Stimulated activated naive CD8-positive, alpha-beta T cell treated with anti-CD3 and anti-CD28 coated beads, Interleukin-15, Interleukin-2, amounts not matched to agents 100 U/mL and 50 U/mL, for 24 hours (primary cell): ENCODE measurements at regions not wholly inside any gene's neighbourhood (a gene's known extent, or its start where the extent isn't known, plus 50 kb on each side); places are given as distances from the start of the nearest gene placed in this dataset.
A peak's percentile ranks its signal among the peaks of the same experiment; 100 is the strongest.

Experiments
- ATAC-seq: fragments of 150-1000 bp; cut with Tn5 transposase; one replicate; pipeline ENCODE4 v1.10.0; 2021
- DNase-seq: peaks from one replicate; pipeline ENCODE4 v3.0.0; 2021

DNA sequence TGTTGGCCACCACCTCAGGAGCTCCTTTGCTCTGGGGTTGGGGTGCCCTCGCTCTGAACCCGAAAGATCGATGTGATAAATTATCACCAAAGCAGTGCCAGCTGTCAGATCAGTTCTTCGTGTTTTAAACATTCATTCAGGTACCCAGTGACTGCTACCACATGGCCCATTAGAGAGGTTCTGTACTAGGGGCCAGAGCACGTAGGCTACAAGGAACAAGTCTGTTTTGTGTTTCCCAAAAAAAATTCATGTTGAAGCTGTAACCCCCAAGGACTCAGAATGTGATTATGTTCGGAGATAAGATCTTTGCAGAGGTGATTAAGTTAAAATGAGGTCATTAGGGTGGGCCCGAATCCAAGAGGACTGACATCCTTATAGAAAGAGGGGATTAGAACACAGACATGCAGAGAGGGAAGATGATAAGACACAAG, 526.9 kb downstream of the NPHP4 start:
- no peak for ATAC-seq
- no peak for DNase-seq

DNA sequence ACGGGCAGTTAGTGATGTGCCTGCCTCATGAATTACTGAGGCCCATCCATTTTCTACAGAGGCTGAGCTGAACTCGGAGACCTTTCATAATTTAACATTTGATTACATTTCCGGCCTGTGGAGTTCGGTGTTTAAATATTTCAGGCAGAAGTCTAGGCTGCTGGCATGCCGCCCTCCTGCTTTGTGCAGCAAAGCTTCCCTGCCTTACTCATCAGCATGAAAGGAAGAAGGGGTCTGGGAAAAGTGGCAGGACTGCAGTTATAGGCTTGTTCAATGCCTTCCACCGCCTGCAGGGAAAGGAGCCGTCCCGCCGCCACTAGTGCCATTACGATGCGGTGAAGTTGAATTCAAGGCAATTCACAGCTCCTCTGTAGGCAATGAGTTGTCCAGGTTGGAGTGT, 527.9 kb downstream of the NPHP4 start:
- DNase-seq, result no peak
- ATAC-seq, result no peak

DNA sequence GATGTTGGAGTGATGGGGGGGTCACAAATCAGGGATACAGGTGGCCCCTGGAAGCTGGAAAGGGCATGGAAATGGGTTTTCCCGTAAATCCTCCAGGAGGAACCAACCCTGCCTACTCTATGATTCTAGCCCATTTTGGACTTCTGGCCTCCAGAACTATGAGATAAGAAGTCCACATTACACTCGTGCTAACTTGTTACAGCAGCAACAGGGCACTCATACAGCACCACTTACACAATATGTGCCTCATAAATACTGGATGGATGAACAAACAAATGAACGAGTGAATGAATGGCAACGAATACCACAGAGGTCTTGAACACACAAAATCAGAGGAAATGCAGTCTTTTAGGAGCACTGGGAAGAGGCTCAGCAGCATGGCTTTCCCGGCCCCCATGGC, 531.3 kb downstream of the NPHP4 start:
- ATAC-seq, result no peak
- DNase-seq, result no peak

DNA sequence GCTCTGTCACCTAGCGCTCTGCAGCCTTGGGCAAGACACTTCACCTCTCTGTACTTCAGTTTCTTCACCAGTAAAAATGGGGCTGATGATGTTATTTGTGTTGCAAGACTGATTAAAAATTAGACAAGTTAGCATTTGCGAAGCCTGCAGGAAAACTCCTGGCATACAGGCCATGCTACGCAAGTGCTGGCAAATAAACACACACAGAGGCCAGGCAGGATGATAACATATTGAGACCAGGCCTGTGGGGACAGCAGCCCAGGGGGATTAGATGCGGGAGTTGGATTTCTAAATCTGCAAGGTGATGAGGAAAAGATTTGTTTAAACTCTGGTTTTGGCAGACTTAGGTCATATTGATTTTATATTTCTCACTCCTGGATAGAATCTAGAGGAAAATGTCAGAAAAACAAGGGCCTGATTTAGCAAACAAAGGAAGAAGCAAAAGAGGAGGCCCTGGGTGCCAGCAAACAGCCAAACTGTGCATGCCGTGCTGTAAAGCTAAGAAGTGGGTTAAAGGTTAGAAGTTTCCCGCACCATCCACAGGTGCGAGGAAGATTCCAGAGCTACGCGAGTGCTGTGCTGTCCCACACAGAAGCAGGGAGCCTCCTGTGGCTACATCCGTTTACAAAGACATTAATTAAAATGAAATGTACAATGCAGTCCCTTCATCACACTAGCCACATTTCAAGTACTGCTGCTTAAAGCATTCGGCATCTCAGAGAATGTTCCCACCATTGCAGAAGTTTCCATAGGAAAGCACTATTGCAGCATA, 532.2 kb downstream of the NPHP4 start:
- no peak for ATAC-seq

DNA sequence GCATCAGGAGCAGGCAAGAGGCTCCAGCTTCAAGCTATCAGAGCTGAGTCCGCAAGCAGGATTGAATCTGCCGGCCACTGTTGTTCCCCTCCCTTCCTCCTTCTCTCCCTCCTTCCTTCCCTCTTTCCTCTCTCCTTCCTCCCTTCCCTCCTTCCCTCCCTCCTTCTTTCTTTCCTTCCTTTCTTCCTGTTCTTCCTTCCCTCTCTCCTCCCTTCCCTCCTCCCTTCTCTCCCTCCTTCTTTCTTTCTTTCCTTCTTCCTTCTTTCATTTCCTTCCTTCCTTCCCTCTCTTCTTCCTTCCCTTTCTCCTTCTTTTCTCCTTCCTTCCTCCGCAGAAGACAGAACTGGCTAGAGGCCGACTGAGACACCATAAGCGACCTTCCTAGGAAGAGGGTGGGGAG, 534.0 kb downstream of the NPHP4 start:
- ATAC-seq (no peak), DNase-seq (no peak)

More for the DNA sequence above, 532.2 kb downstream of the NPHP4 start:
- DNase-seq, result no peak

- DNase-seq (no peak), ATAC-seq (no peak)
Observed at GRCh38 chr1:5456090-5456811, 536.0 kb downstream of the NPHP4 start.

- DNase-seq, result no peak
- ATAC-seq, result no peak
Observed at GRCh38 chr1:5455651-5456050, 536.6 kb downstream of the NPHP4 start.

- ATAC-seq (no peak), DNase-seq (no peak)
Observed at GRCh38 chr1:5455056-5455455, 537.2 kb downstream of the NPHP4 start.

GRCh38 chr1:5453347-5453746, 538.9 kb downstream of the NPHP4 start:
- DNase-seq, result no peak
- no peak for ATAC-seq

DNA sequence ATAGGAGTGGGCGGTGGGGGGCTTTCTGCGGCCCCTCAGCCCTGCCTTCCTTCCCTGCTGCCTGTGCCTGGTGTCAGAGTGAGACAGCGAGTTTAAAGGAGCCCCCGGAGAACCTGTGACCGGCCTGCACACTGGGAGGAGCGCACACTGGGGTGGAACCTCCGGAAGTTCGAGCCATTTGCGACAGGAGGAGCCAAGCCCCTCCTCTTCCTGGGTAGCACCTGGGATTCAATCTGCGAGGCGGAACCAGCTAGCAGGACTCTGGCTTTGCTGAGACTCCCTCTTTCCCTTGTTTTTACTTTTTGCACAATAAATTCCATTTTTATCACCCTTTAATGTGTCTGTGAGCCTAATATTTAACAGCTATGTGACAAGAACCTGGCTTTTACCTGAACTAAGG, 540.6 kb downstream of the NPHP4 start:
- DNase-seq (no peak), ATAC-seq (no peak)

DNA sequence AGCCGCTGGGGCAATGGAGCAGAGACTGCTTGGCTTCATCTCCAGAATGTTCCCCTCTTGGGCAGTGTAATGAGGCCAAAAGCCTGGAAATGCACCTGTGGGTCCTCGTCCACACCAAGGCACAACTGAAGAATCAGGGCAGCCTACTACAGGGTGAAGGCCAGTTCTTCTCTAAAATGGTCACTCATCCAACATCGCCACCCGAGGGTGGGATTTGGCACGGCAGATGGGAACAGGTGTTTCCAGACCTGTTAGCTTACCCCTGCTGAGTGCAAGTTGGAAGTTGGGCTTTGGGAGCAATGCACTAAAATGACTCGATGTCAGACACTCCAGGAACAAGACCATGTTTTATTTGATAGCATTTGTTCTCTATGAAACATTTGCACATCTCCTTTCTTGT, 543.7 kb downstream of the NPHP4 start:
- no peak for ATAC-seq
- peak; percentile 13 for DNase-seq

GRCh38 chr1:5447503-5447960, 544.7 kb downstream of the NPHP4 start:
- ATAC-seq (no peak), DNase-seq (no peak)

- no peak for ATAC-seq
- no peak for DNase-seq
Observed at GRCh38 chr1:5444396-5444795, 547.8 kb downstream of the NPHP4 start.

DNA sequence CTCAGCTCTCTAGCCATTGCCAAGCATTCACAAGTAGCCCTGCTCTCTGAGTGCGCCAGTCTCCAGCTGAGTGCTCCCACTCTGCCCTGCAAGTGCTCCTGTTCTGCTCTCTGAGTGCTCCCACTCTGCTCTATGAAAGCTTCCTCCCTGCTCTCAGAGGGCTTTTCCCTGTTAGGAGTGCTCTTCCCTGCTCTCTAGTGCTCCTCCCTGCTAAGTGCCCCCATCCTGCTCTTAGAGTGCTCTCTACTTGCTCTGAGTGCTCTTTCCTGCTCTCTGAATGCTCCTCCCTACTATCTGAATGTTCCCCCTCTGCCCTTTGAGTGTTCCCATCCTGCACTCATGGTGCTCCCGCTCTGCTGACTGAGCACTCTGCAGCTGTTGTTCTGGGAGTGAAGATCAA, 555.4 kb downstream of the NPHP4 start:
- DNase-seq, result no peak
- no peak for ATAC-seq

DNA sequence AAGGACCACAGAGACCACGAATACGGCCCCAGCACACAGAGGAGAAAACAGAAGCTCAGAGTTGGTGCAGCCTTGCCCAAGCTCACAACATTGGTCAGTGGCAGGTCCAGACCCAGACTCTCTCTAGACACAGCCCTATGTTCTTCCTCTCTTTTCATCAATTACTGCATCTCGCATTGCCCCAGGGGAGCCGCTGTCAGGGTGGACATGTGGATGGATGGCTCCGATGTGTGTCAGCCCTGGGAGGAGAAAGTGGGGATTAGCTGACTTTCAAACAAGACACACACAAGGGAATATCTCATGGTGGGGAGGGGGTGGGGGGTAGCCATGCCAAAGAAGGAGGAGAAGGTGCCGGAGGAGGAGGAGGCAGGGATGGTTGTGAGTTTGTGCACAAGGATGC, 556.8 kb downstream of the NPHP4 start:
- no peak for ATAC-seq
- no peak for DNase-seq

DNA sequence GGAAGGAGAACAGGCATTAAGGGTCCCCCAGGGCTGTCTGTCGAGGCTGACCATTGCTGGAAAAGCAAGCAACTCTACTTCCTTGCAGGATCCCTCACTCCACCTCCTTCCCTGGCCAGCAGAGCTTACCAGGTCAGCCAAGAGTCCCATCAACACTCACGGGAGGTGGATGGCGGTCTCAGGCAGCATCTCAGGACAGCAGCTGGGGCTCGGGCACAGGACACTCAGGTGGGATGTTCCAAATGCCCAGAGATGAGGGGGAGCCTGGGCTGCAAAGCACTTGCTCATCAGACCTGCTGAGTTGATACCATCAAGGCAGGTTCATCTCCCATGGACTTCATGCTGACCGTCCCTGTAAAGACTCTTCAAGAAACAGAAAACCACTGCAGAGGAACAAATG, 559.8 kb downstream of the NPHP4 start:
- no peak for DNase-seq
- ATAC-seq, result no peak

DNA sequence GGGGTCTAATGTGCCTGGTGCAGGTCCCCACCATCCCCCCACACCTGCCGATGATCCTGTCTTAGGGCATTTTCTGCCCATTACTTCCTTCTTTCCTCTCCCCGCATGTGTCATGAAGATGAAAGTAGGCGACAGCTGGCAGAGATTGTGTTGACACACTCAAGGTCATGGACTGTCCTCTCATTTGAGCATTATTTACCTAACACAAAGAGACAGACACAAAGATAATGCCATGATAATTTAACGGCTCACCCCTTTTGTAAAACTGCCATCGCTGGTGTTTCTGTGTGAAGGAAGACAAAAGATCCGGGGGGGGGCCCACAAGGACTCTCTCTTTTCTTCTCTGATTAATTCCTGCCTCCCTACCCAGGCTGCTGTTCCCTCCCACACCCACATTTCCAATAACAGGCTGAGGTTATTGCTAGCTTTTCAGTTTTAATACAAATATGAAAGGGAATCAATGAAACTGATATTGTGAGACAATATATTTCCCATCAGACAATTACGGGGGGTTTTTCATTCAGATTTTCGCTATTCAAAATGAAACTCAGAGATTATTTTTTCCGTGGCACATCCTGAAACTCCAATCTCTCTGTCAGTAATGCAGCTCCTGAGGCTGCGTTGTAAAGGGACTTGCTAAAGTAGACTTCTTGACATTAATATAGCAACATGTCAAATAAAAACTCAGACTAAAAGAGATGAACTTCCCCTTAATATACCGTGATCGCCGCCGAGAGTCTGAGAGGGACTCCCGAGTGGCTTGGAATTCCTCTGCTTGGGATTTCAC, 561.1 kb downstream of the NPHP4 start:
- ATAC-seq (no peak), DNase-seq (no peak)

DNA sequence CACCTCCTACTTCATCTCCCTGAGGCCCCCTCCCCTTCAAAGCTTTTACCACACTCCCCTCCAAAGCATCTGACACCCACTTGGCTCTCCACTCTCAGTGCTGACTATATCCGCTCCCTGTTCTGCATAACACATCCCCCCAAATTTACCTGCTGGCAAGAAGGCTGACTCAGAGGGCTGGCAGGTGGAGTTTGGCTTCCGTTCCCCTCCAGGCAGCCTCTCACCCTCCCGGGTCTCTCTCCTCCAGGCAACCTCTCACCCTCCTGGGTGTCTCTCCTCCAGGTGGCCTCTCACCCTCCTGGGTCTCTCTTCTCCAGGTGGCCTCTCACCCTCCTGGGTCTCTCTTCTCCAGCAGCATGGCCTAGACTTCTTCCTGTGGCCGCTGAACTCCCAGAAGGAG, 562.1 kb downstream of the NPHP4 start:
- ATAC-seq (no peak), DNase-seq (no peak)

GRCh38 chr1:5428351-5428750, 563.9 kb downstream of the NPHP4 start:
- DNase-seq (no peak), ATAC-seq (no peak)

GRCh38 chr1:5427026-5427613, 565.1 kb downstream of the NPHP4 start:
- DNase-seq, result no peak
- ATAC-seq, result no peak

DNA sequence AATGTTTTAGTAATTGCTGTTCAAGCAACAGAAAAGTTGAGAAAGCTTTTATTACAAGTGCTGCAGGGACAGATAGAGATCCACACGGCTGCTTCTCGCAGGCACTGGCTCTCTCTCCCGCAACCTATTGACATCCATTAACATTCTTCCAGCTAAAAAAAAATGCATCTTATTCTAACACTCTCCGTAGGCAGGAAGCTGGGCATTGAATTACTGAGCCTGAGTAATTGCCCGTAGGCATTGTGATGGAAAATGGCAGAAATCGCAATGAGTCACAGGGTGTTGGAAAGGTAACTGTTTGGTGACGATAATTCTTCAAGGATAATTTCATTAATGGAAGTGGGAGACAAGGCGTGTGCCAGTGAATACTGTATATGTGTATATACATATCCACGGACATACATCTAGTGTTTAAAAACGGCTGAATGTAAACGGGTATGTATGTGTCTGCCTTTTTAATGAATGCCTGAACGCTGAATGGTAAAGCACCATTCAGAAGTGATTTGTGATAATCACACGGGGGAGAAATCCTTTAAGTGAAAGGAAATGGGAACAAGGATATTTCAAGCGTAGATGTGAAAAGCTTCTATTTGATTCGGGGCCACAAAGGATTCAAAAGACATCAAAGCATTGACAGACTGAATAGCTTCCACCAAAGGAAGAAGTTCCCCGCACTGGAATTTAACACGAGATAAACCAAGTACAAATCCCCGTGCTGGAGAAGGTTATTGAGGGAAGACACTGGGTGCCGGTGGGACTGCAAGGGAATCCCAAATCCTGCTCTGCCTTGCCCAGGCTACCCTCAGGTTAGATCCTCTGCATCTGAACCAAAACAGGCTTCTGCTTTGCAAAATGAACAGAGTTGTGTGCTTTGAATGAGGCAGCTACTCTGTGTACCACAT, 567.2 kb downstream of the NPHP4 start:
- DNase-seq, result no peak
- ATAC-seq, result no peak

DNA sequence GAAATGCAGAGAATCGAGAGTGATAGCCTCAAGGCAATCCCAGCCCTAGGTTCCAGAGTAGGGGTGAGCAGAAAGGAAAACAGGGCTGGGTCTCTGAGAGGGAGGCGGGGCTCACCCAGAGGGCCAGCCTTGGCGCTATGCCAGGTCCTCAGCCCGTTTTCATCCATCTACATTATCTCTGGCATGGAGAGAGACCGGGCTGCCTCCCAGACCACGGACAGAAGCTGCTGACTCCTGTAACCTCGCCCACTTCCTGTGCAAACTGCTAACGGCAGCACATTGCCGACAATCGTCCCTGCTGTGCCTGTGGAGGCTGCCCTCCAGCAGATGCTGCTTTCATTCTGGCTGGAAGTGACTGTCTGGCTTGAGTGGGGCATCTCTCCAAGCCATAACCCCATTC, 569.1 kb downstream of the NPHP4 start:
- peak; percentile 21 for DNase-seq
- ATAC-seq, result no peak
